H1 (cell line): ENCODE measurements at regions not wholly inside any gene's neighbourhood (a gene's known extent, or its start where the extent isn't known, plus 50 kb on each side); places are given as distances from the start of the nearest gene placed in this dataset.

Experiments used
- CTCF ChIA-PET: fragments of 300-600 bp; sonication (Branson Sonifier 250); formaldehyde crosslinking; loops from one replicate; lab custom pipeline; 2021; ENCODE audit not compliant: partially characterized antibody; lab: Charles Lee
- POLR2A ChIA-PET: fragments of 300-600 bp; sonication (Branson Sonifier 250); formaldehyde crosslinking; loops from one replicate; lab custom pipeline; 2021; ENCODE audit warnings: inconsistent platforms; ENCODE audit not compliant: partially characterized antibody; lab: Charles Lee
- DNase-seq, 2 experiments: peaks; one replicate each; pipeline versions ENCODE4 v3.0.0 to v3.0.0-alpha.2; 2010 to 2022; ENCODE audit warnings: low spot score in 2 of 2, low read depth in 1 of 2, mixed read lengths in 1 of 2
- FAIRE-seq: peaks from 2 replicates; lab custom pipeline; 2011; peaks lifted over from hg19 to GRCh38; lab: Jason Lieb, UNC
- H2AFZ ChIP-seq: 2 replicates; pipeline ENCODE4 v1.8.1; 2012; ENCODE audit warnings: low read length, inconsistent platforms
- H2AK5ac ChIP-seq: 2 replicates; pipeline ENCODE4 v1.6.1; 2013; ENCODE audit warnings: low read depth, low read length
- H2BK120ac ChIP-seq: replicated peaks from 2 replicates; pipeline ENCODE3; 2013; ENCODE audit warnings: low read depth, low read length, inconsistent platforms
- H2BK12ac ChIP-seq: 2 replicates; pipeline ENCODE4 v1.6.1; 2013; ENCODE audit warnings: low read depth, low read length
- H2BK15ac ChIP-seq: 2 replicates; pipeline ENCODE4 v1.6.1; 2013; ENCODE audit warnings: low read length
- H2BK20ac ChIP-seq: 2 replicates; pipeline ENCODE4 v1.6.1; 2013; ENCODE audit warnings: low read length
- H2BK5ac ChIP-seq: 2 replicates; pipeline ENCODE4 v1.6.1; 2013; ENCODE audit warnings: low read depth, low read length
- H3K14ac ChIP-seq: 2 replicates; pipeline ENCODE4 v1.6.1; 2013; ENCODE audit warnings: inconsistent platforms; ENCODE audit not compliant: insufficient read length
- H3K18ac ChIP-seq: 2 replicates; pipeline ENCODE4 v1.6.1; 2013; ENCODE audit warnings: low read length; ENCODE audit errors: extremely low read depth
- H3K23ac ChIP-seq: 2 replicates; pipeline ENCODE4 v1.6.1; 2013; ENCODE audit warnings: inconsistent platforms; ENCODE audit not compliant: insufficient read length
- H3K23me2 ChIP-seq: 2 replicates; pipeline ENCODE4 v1.6.1; 2013; ENCODE audit warnings: low read depth, low read length
- H3K27ac ChIP-seq: 2 replicates; pipeline ENCODE4 v1.6.1; 2011; ENCODE audit warnings: low read depth, low read length, inconsistent platforms
- H3K27me3 ChIP-seq, 4 experiments: replicated peaks in 1 of 4; 1 replicate in 1 of 4; 2 replicates in 3 of 4; pipeline versions ENCODE4 v1.6.1 to v1.8.1; 2011 to 2013; ENCODE audit warnings: low read length in 3 of 4, mild to moderate bottlenecking in 3 of 4, inconsistent platforms in 2 of 4, mixed read lengths in 2 of 4, moderate library complexity in 1 of 4; ENCODE audit not compliant: control insufficient read depth in 3 of 4, insufficient read depth in 3 of 4; ENCODE audit errors: extremely low read depth in 1 of 4
- H3K36me3 ChIP-seq, 4 experiments: 2 replicates each; pipeline versions ENCODE4 v1.6.1 to v1.8.1; 2011 to 2013; ENCODE audit warnings: mild to moderate bottlenecking in 4 of 4, low read length in 3 of 4, moderate library complexity in 2 of 4, control low read depth in 1 of 4, inconsistent platforms in 1 of 4; ENCODE audit not compliant: insufficient read depth in 4 of 4, control insufficient read depth in 2 of 4
- H3K4ac ChIP-seq: replicated peaks from 2 replicates; pipeline ENCODE3; 2013; ENCODE audit warnings: low read length, low read depth, mixed read lengths, inconsistent platforms; ENCODE audit not compliant: insufficient read length
- H3K4me1 ChIP-seq, 4 experiments: replicated peaks in 1 of 4; 1 replicate in 1 of 4; 2 replicates in 3 of 4; pipeline versions ENCODE4 v1.6.1 to v1.8.1; 2011 to 2013; ENCODE audit warnings: low read length in 3 of 4, inconsistent platforms in 2 of 4, mixed read lengths in 1 of 4; ENCODE audit not compliant: insufficient read depth in 4 of 4, control insufficient read depth in 3 of 4
- H3K4me2 ChIP-seq, 2 experiments: 2 replicates each; pipeline versions ENCODE4 v1.6.1 to v1.8.1; 2011 to 2013; ENCODE audit warnings: low read depth in 2 of 2, low read length in 2 of 2, control low read depth in 1 of 2, inconsistent platforms in 1 of 2, mild to moderate bottlenecking in 1 of 2; ENCODE audit not compliant: insufficient read depth in 1 of 2
- H3K4me3 ChIP-seq, 4 experiments: fragments of 200-600, 300-600 bp in 1 of 4; sonication (generic), shearing (Covaris generic), sonication (Bioruptor Twin) in 1 of 4; 2 replicates each; pipeline versions ENCODE4 v1.5.1 to v1.8.1; 2011 to 2016; ENCODE audit warnings: low read length in 4 of 4, low read depth in 3 of 4, control low read depth in 2 of 4, inconsistent platforms in 2 of 4, mild to moderate bottlenecking in 2 of 4, mixed read lengths in 1 of 4, moderate library complexity in 1 of 4; ENCODE audit not compliant: insufficient read depth in 2 of 4; ENCODE audit errors: extremely low read depth in 1 of 4
- H3K56ac ChIP-seq: replicated peaks from 2 replicates; pipeline ENCODE3; 2013; ENCODE audit warnings: low read depth, mild to moderate bottlenecking, mixed read lengths, low read length, inconsistent platforms; ENCODE audit not compliant: insufficient read length
- H3K79me1 ChIP-seq: 2 replicates; pipeline ENCODE4 v1.6.1; 2013; ENCODE audit warnings: low read depth, low read length, control low read depth
- H3K79me2 ChIP-seq, 2 experiments: 2 replicates each; pipeline versions ENCODE4 v1.6.1 to v1.8.1; 2012 to 2013; ENCODE audit warnings: low read length in 2 of 2, mild to moderate bottlenecking in 2 of 2, inconsistent platforms in 1 of 2; ENCODE audit not compliant: insufficient read depth in 2 of 2, control insufficient read depth in 1 of 2
- H3K9ac ChIP-seq, 4 experiments: replicated peaks in 1 of 4; 1 replicate in 1 of 4; 2 replicates in 3 of 4; pipeline versions ENCODE4 v1.6.1 to v1.8.1; 2011 to 2013; ENCODE audit warnings: low read depth in 3 of 4, low read length in 3 of 4, control low read depth in 2 of 4, mild to moderate bottlenecking in 2 of 4, moderate library complexity in 2 of 4, inconsistent platforms in 1 of 4; ENCODE audit errors: extremely low read depth in 1 of 4
- H3K9me3 ChIP-seq, 2 experiments: 2 replicates each; pipeline versions ENCODE4 v1.6.1 to v1.8.1; 2012 to 2013; ENCODE audit warnings: mild to moderate bottlenecking in 2 of 2, moderate library complexity in 2 of 2, control low read depth in 1 of 2, inconsistent platforms in 1 of 2, low read depth in 1 of 2, low read length in 1 of 2, mixed read lengths in 1 of 2; ENCODE audit not compliant: insufficient read depth in 2 of 2
- H4K20me1 ChIP-seq, 2 experiments: replicated peaks in 1 of 2; 2 replicates each; pipeline versions ENCODE3 to v1.8.1; 2011 to 2013; ENCODE audit warnings: inconsistent platforms in 2 of 2, low read length in 2 of 2, mild to moderate bottlenecking in 1 of 2; ENCODE audit not compliant: insufficient read depth in 2 of 2, control insufficient read depth in 1 of 2
- H4K5ac ChIP-seq: 2 replicates; pipeline ENCODE4 v1.6.1; 2013; ENCODE audit warnings: low read length, low read depth, mixed read lengths, inconsistent platforms; ENCODE audit not compliant: insufficient read length
- H4K8ac ChIP-seq: 2 replicates; pipeline ENCODE4 v1.8.0; 2013; ENCODE audit warnings: mild to moderate bottlenecking, moderate library complexity, low read length, inconsistent platforms; ENCODE audit not compliant: insufficient read depth; ENCODE audit errors: extremely low read depth
- H4K91ac ChIP-seq: replicated peaks from 2 replicates; pipeline ENCODE3; 2013; ENCODE audit warnings: low read length, mixed read lengths, inconsistent platforms; ENCODE audit not compliant: insufficient read length
- ATF2 ChIP-seq: IDR thresholded peaks from 2 replicates; pipeline ENCODE4 v1.6.1; 2012; ENCODE audit warnings: low read length, inconsistent platforms
- ATF3 ChIP-seq: IDR thresholded peaks from 2 replicates; pipeline ENCODE4 v1.6.1; 2011; ENCODE audit warnings: low read depth, mild to moderate bottlenecking, low read length; ENCODE audit not compliant: insufficient read depth
- CBX5 ChIP-seq: fragments of 300-800, 300-1000 bp; sonication (generic); IDR thresholded peaks from 2 replicates; pipeline ENCODE4 v1.7.1; 2016; ENCODE audit warnings: antibody characterized with exemption, low read length, low read depth
- EZH2 ChIP-seq: fragments of 200-600 bp; sonication (generic); IDR thresholded peaks from 2 replicates; pipeline ENCODE4 v1.7.1; 2012; ENCODE audit warnings: low read depth, mild to moderate bottlenecking, moderate library complexity, low read length, inconsistent platforms; ENCODE audit not compliant: severe bottlenecking
- HDAC6 ChIP-seq: IDR thresholded peaks from one replicate; pipeline ENCODE4 v1.7.1; 2012; ENCODE audit warnings: low read depth, mild to moderate bottlenecking, inconsistent platforms, low read length, moderate library complexity
- KDM1A ChIP-seq: fragments of 200-600, 300-600 bp; sonication (generic); IDR thresholded peaks from 2 replicates; pipeline ENCODE4 v1.7.1; 2016; ENCODE audit warnings: mild to moderate bottlenecking, low read length, borderline replicate concordance
- KDM4A ChIP-seq: IDR thresholded peaks from one replicate; pipeline ENCODE4 v1.7.1; 2012; ENCODE audit warnings: low read depth, mild to moderate bottlenecking, moderate library complexity, low read length, inconsistent platforms; ENCODE audit not compliant: severe bottlenecking
- KDM5A ChIP-seq: fragments of 200-600 bp; IDR thresholded peaks from 2 replicates; pipeline ENCODE4 v1.7.1; 2012; ENCODE audit warnings: mild to moderate bottlenecking, low read length, inconsistent platforms, mixed read lengths
- POLR2A ChIP-seq, 2 experiments: IDR thresholded peaks; 1 replicate in 1 of 2; 2 replicates in 1 of 2; pipeline ENCODE4 v1.6.1; 2011; ENCODE audit warnings: low read depth in 2 of 2, low read length in 2 of 2, mild to moderate bottlenecking in 2 of 2; ENCODE audit errors: control extremely low read depth in 1 of 2
- SAP30 ChIP-seq: fragments of 300-600 bp; sonication (generic); IDR thresholded peaks from 2 replicates; pipeline ENCODE4 v1.7.1; 2012; ENCODE audit warnings: low read length, moderate library complexity, mild to moderate bottlenecking, inconsistent platforms; ENCODE audit not compliant: insufficient read depth, insufficient replicate concordance
- SIRT6 ChIP-seq: IDR thresholded peaks from one replicate; pipeline ENCODE4 v1.7.1; 2012; ENCODE audit warnings: low read length, inconsistent platforms
- SIX5 ChIP-seq: IDR thresholded peaks from 2 replicates; pipeline ENCODE4 v1.6.1; 2011; ENCODE audit warnings: mild to moderate bottlenecking, low read depth, low read length
- TBP ChIP-seq: IDR thresholded peaks from 2 replicates; pipeline ENCODE4 v1.6.1; 2011; ENCODE audit warnings: low read depth, low read length, improper control_type of control experiment
- YY1 ChIP-seq: IDR thresholded peaks from 2 replicates; pipeline ENCODE4 v1.6.1; 2011; ENCODE audit warnings: low read depth, mild to moderate bottlenecking, low read length
- WGBS, 2 experiments: shearing (Covaris generic) in 1 of 2; methylation state at CpG; one replicate each; pipeline versions ENCODE4 v1.1.6 to v1.1.7; 2013 to 2015; ENCODE audit warnings: low lambda C conversion rate in 2 of 2, mixed read lengths in 2 of 2, inconsistent platforms in 1 of 2, low coverage in 1 of 2, missing lambda C conversion rate in 1 of 2; ENCODE audit not compliant: insufficient replicate concordance in 2 of 2, insufficient coverage in 1 of 2, insufficient read length in 1 of 2; ENCODE audit errors: extremely low coverage in 1 of 2, missing lambda C conversion rate in 1 of 2; 5-methylcytosine and 5-hydroxymethylcytosine counted together

- Histone ChIP-seq H3K27ac (no peak overlapping the region), H3K23me2 (no peaks in the 10 kb centered on the region), H2BK20ac (no peak overlapping the region), H4K8ac (no peak overlapping the region), H2AFZ (no peak overlapping the region), H3K79me2 (no peaks in the 10 kb centered on the region), H3K18ac (no peak overlapping the region), H4K5ac (no peak overlapping the region), H3K36me3 (no peaks in the 10 kb centered on the region), H3K56ac (no peak overlapping the region), H3K4me3 (no peak overlapping the region), H2BK120ac (no peak overlapping the region), H3K27me3 (no peaks in the 10 kb centered on the region), H2BK5ac (no peak overlapping the region), H3K4me2 (no peak overlapping the region), H3K9ac (no peak overlapping the region), H2AK5ac (no peak overlapping the region), H3K9me3 (no peaks in the 10 kb centered on the region), H4K20me1 (no peaks in the 10 kb centered on the region), H2BK12ac (no peak overlapping the region), H3K14ac (no peak overlapping the region), H4K91ac (no peak overlapping the region), H3K23ac (no peak overlapping the region), H3K4me1 (no peaks in the 10 kb centered on the region), H2BK15ac (no peak overlapping the region), H3K4ac (no peak overlapping the region), H3K79me1 (no peaks in the 10 kb centered on the region)
- ChIA-PET CTCF (interaction anchor here (1.4 kb wide), 1 partner anchor 20 kb away, joined by 3 read pairs; no protein-coding TSS in a partner anchor), POLR2A (no interaction called here)
- DNase-seq (no peak), FAIRE-seq (no peak)
- WGBS, 2 experiments, result 86% methylated on average over 3 of the region's 3 CpGs; no CpG with 5 or more reads in 1 of the 2 experiments
- TF ChIP-seq YY1 (no peak), EZH2 (no peak), SIRT6 (no peak), ATF2 (no peak), SIX5 (no peak), KDM1A (no peak), POLR2A (IDR thresholded peaks at IDR 0.05; ENCODE audit: control extremely low read depth in 1 of 2, low read depth in 2 of 2, low read length in 2 of 2) (no peak), KDM4A (no peak), CBX5 (no peak), TBP (no peak), SAP30 (no peak), ATF3 (no peak), HDAC6 (no peak), KDM5A (no peak)
Measured at GRCh38 chr1:76724816-76725215, 142.5 kb upstream of the ST6GALNAC5 start.
